GM10266 (cell line): ENCODE measurements at regions not wholly inside any gene's neighbourhood (a gene's known extent, or its start where the extent isn't known, plus 50 kb on each side); places are given as distances from the start of the nearest gene placed in this dataset.
A peak's percentile ranks its signal among the peaks of the same experiment; 100 is the strongest.

Source experiments
- DNase-seq: peaks from one replicate; pipeline ENCODE4 v3.0.0; 2012; ENCODE audit errors: extremely low spot score
- TF ChIP-seq, protein P1 (sequence below): IDR thresholded peaks from 2 replicates; pipeline ENCODE4 v1.5.1; 2012; ENCODE audit warnings: mild to moderate bottlenecking, low read depth; ENCODE audit not compliant: control insufficient read depth, insufficient read depth; ENCODE audit errors: missing control alignments

DNA sequence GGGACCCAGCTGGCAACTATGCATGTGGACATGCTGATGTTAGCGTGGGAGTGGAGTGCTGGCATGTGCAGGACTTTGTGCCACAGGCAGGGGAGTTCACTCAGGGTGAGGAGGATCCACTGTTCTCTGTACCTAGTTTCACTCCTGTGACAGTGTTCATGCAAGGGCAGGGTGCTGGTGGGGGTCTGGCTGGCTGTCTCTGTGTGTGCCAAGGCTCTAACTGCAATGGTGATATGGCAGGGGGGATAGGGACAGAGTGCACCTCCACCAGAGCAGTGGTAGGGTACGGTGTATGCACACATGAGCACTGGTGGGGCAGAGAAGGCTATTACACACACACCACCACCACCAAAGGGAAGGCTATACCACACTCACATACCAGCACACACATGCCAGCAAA is 210.2 kb upstream of the DEFB112 start:
- TF ChIP-seq, protein P1, sequence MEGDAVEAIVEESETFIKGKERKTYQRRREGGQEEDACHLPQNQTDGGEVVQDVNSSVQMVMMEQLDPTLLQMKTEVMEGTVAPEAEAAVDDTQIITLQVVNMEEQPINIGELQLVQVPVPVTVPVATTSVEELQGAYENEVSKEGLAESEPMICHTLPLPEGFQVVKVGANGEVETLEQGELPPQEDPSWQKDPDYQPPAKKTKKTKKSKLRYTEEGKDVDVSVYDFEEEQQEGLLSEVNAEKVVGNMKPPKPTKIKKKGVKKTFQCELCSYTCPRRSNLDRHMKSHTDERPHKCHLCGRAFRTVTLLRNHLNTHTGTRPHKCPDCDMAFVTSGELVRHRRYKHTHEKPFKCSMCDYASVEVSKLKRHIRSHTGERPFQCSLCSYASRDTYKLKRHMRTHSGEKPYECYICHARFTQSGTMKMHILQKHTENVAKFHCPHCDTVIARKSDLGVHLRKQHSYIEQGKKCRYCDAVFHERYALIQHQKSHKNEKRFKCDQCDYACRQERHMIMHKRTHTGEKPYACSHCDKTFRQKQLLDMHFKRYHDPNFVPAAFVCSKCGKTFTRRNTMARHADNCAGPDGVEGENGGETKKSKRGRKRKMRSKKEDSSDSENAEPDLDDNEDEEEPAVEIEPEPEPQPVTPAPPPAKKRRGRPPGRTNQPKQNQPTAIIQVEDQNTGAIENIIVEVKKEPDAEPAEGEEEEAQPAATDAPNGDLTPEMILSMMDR: no peak
- DNase-seq: no peak

DNA sequence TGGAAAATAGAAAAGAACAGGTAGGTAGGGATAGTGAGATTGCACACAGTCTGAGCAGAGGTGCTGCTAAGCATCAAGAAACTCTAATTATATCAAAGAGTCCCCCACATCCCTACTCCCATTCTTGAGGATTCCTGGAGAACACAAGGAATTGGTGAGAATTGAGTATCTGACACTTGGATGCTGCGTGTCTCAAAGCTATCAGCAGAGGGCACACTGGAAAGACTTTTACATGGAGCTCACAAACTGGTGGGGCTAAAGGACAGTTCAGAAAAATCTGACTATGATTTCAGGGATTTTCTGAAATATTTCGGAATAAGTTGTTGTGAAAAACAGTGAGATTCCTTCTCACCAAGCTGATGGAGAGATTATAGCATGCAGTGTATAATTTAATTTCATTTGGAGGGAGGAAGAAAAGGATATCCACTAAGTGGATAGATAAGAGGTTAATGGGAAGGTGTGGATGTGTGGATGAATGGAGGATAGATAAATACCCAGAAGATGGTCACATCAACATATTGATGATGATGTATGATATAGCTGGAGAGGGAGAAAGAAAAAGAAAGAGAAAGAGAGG is 215.4 kb upstream of the DEFB112 start:
- no peak for DNase-seq
- TF ChIP-seq, protein P1: peak; percentile 39

DNA sequence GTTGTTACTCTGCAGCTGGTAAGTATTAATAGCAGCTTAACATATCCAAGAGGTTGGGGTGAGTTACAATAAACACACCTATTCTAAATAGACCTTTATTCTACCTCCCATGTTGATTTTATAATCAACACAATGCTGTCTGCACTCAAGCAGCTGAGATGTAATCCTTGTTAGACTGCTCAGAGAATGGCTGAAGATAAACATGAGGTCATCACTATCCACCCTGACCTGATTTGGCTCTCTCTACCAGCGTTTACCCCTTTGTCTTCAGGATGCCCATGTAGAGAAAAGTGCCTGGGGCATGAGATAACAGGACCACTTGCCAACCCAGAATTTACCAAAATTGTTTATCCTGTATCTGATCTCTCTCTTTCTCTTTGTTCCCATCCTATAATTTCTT is 220.7 kb upstream of the DEFB112 start:
- no peak for DNase-seq
- TF ChIP-seq, protein P1: no peak

DNA sequence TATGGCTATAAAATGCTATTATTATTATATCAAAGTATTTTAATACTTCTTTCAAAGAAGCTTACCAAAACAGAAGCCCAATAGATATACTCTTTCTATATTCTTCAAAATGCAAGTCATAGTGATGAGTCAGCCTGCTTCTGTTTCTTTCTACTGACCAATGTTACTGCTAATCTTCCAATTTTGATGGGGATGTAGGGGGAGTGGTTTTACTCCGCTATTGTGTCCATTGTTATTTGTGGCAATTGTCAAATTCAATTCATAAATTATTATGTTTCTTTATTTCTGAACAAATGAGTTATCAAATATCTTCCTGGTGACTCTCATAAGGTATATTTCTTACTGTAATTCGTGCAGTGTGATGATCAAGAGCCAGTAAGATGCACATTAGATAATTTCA is 221.5 kb upstream of the DEFB112 start:
- TF ChIP-seq, protein P1: no peak
- DNase-seq: no peak

DNA sequence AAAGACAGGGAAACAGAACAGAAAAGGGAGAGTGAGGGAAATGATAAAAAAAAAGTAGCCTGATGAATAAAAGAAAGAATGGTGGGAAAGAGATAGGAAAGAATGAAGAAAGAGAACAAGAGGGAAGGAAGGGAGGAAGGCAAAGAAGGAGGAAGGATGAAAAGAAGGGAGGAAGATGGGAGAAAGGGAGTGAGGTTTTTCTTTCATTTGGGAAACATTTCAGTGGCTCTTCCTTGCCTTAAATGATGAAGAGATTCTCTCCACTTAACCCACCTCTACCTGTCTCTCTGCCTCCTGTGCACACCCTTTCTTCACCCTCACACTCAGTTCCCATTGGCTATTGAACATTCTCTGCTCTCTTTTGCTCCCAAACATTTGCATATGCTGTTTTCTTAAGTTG is 222.1 kb upstream of the DEFB112 start:
- DNase-seq: no peak
- TF ChIP-seq, protein P1: no peak

DNA sequence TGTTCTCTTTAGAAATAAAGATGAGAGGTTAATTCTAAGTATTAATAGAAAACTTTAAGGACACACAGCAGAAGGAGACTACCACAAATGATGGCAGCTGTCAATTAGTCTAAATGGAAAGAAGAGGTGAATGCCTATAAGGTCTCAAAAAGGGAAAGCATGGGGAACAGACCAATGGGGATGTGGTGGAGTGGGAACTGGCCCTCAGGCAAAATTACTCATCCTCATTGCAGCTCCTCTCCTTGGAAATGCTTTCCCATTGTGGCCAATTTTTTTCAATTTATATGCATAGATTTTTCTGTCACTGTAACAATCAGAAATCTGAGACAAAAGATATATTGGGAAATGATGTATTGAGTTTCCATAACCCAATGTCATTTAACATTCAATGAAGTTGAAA is 222.9 kb upstream of the DEFB112 start:
- TF ChIP-seq, protein P1: no peak

DNA sequence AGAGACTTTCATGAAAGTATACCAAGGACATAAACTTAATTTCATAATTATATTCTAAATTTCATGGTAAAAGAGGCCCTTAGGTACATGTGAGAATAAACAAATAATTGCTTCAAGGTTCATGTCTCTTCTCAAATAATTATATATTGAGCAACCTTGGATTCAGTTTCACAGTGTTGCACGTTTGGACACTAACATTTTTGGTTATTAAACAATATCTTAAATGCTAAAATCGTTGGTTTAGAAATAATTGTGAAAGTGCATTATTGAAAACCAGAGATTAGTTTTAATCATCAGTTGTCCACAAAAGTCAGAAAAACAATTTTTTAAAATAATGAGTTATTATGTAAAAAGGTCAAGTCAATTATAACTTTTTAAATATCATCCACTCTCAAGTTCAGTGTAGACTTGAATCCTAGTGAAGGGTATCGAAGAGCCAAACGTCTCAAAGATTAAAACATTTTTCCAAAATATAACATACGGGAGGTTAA is 227.1 kb upstream of the DEFB112 start:
- TF ChIP-seq, protein P1: no peak
- DNase-seq: no peak

More for the DNA sequence above, 222.9 kb upstream of the DEFB112 start:
- DNase-seq: no peak
